SK-N-SH (cell line): ENCODE measurements at regions not wholly inside any gene's neighbourhood (a gene's known extent, or its start where the extent isn't known, plus 50 kb on each side); places are given as distances from the start of the nearest gene placed in this dataset.
"Not testable (repeated sequence)": the region's sequence is repeated elsewhere in the genome, so short reads cannot be mapped to it uniquely, and the experiment has no call there.

Experiments used
- CTCF ChIA-PET: fragments of 300-600, 350-600 bp; formaldehyde crosslinking; extraction: SDS; loops from one replicate; lab custom pipeline; 2021; lab: Yijun Ruan, JAX
- POLR2A ChIA-PET: fragments of 350-600 bp; sonication (Branson Sonifier 250); formaldehyde crosslinking; extraction: SDS; loops from one replicate; lab custom pipeline; 2020; ENCODE audit warnings: antibody characterized with exemption, inconsistent platforms; lab: Yijun Ruan, JAX
- DNase-seq: peaks from one replicate; pipeline ENCODE4 v3.0.0; 2012
- H2AFZ ChIP-seq: fragments of 200-600 bp; sonication (generic); 2 replicates; pipeline ENCODE4 v1.8.1; 2016; ENCODE audit warnings: antibody characterized with exemption, mild to moderate bottlenecking, low read depth
- H3F3A ChIP-seq: fragments of 200-600 bp; sonication (generic); replicated peaks from 2 replicates; pipeline ENCODE3; 2016; ENCODE audit warnings: antibody characterized with exemption, mild to moderate bottlenecking; ENCODE audit not compliant: insufficient read depth
- H3K27ac ChIP-seq, 2 experiments: fragments of 200-500 bp in 1 of 2; fragments of 200-600 bp in 1 of 2; sonication (Bioruptor generic) in 1 of 2; sonication (generic), shearing (Covaris generic) in 1 of 2; 2 replicates each; pipeline versions ENCODE4 v1.5.1 to v1.6.1; 2014 to 2016; ENCODE audit warnings: low read depth in 2 of 2, inconsistent platforms in 1 of 2, low read length in 1 of 2, mild to moderate bottlenecking in 1 of 2, mixed read lengths in 1 of 2
- H3K27me3 ChIP-seq: fragments of 200-600 bp; sonication (generic), shearing (Covaris generic); 2 replicates; pipeline ENCODE4 v1.6.1; 2016; ENCODE audit warnings: mixed run types; ENCODE audit not compliant: insufficient read depth
- H3K36me3 ChIP-seq, 2 experiments: fragments of 200-500 bp in 1 of 2; fragments of 200-600 bp in 1 of 2; sonication (Bioruptor generic) in 1 of 2; sonication (generic) in 1 of 2; replicated peaks in 1 of 2; 2 replicates each; pipeline versions ENCODE3 to v1.5.1; 2014 to 2016; ENCODE audit warnings: low read length in 1 of 2, mild to moderate bottlenecking in 1 of 2; ENCODE audit not compliant: insufficient read depth in 2 of 2, control insufficient read depth in 1 of 2
- H3K4me1 ChIP-seq, 2 experiments: fragments of 200-500 bp in 1 of 2; fragments of 200-600 bp in 1 of 2; sonication (Bioruptor generic) in 1 of 2; sonication (generic), shearing (Covaris generic) in 1 of 2; 2 replicates each; pipeline versions ENCODE4 v1.5.1 to v1.6.1; 2014 to 2016; ENCODE audit warnings: low read depth in 1 of 2, low read length in 1 of 2, mixed run types in 1 of 2; ENCODE audit not compliant: insufficient read depth in 2 of 2, control insufficient read depth in 1 of 2
- H3K4me2 ChIP-seq: fragments of 200-600 bp; sonication (generic), shearing (Covaris generic); 2 replicates; pipeline ENCODE4 v1.6.1; 2017; ENCODE audit warnings: mixed run types
- H3K4me3 ChIP-seq, 2 experiments: fragments of 200-500 bp in 1 of 2; fragments of 200-600 bp in 1 of 2; sonication (Bioruptor generic) in 1 of 2; sonication (generic), shearing (Covaris generic) in 1 of 2; 2 replicates each; pipeline versions ENCODE4 v1.5.1 to v1.8.1; 2014 to 2016; ENCODE audit warnings: low read depth in 2 of 2, inconsistent platforms in 1 of 2, low read length in 1 of 2, mild to moderate bottlenecking in 1 of 2, mixed read lengths in 1 of 2, moderate library complexity in 1 of 2
- H3K79me2 ChIP-seq: fragments of 200-600 bp; sonication (generic); 2 replicates; pipeline ENCODE4 v1.8.1; 2017; ENCODE audit warnings: mild to moderate bottlenecking; ENCODE audit not compliant: insufficient read depth
- H3K9ac ChIP-seq: fragments of 200-600 bp; sonication (generic); 2 replicates; pipeline ENCODE4 v1.6.1; 2017; ENCODE audit warnings: mixed run types
- H3K9me2 ChIP-seq: fragments of 200-600 bp; sonication (generic); 2 replicates; pipeline ENCODE4 v1.6.1; 2017; ENCODE audit warnings: mixed run types
- H3K9me3 ChIP-seq: fragments of 200-600 bp; sonication (generic); 2 replicates; pipeline ENCODE4 v1.6.1; 2017; ENCODE audit warnings: mixed run types, mild to moderate bottlenecking, moderate library complexity
- H4K20me1 ChIP-seq: fragments of 200-600 bp; sonication (generic); 2 replicates; pipeline ENCODE4 v1.6.1; 2017; ENCODE audit warnings: mild to moderate bottlenecking, mixed run types; ENCODE audit not compliant: insufficient read depth
- CHD2 ChIP-seq: fragments of 150-350 bp; IDR thresholded peaks from 2 replicates; pipeline ENCODE4 v1.6.1; 2018; ENCODE audit warnings: low read length; ENCODE audit not compliant: partially characterized antibody
- FOSL2 ChIP-seq: IDR thresholded peaks from 2 replicates; pipeline ENCODE4 v1.4.0; 2012; ENCODE audit warnings: low read depth, mild to moderate bottlenecking, moderate library complexity, borderline replicate concordance
- FOXJ3 ChIP-seq: sonication (generic); formaldehyde crosslinking; IDR thresholded peaks from 2 replicates; pipeline ENCODE4 v1.5.1; 2020; ENCODE audit warnings: mild to moderate bottlenecking, missing genetic modification reagents
- FOXM1 ChIP-seq: IDR thresholded peaks from 2 replicates; pipeline ENCODE4 v1.4.0; 2012; ENCODE audit warnings: low read depth, mild to moderate bottlenecking
- NFIC ChIP-seq: IDR thresholded peaks from 2 replicates; pipeline ENCODE4 v1.4.0; 2012; ENCODE audit warnings: borderline replicate concordance
- PBX3 ChIP-seq: IDR thresholded peaks from 2 replicates; pipeline ENCODE4; 2012
- POLR2AphosphoS5 ChIP-seq: IDR thresholded peaks from 2 replicates; pipeline ENCODE4 v1.6.1; 2012; ENCODE audit warnings: low read depth, low read length
- SIN3A ChIP-seq: IDR thresholded peaks from 2 replicates; pipeline ENCODE4 v1.6.1; 2012; ENCODE audit warnings: low read depth, mild to moderate bottlenecking, low read length, moderate library complexity, borderline replicate concordance
- TAF1 ChIP-seq: IDR thresholded peaks from 2 replicates; pipeline ENCODE4 v1.6.1; 2012; ENCODE audit warnings: low read depth, mild to moderate bottlenecking, low read length, moderate library complexity, borderline replicate concordance
- YY1 ChIP-seq: IDR thresholded peaks from 2 replicates; pipeline ENCODE4 v1.4.0; 2012; ENCODE audit warnings: low read depth, mild to moderate bottlenecking
- WGBS: methylation state at CpG from one replicate; pipeline ENCODE4 v1.1.6; 2017; ENCODE audit warnings: low lambda C conversion rate; 5-methylcytosine and 5-hydroxymethylcytosine counted together
- TF ChIP-seq, protein P1 (sequence below): IDR thresholded peaks from 2 replicates; pipeline ENCODE4 v1.6.1; 2012; ENCODE audit warnings: mild to moderate bottlenecking, low read depth, low read length, moderate library complexity
- TF ChIP-seq, protein P2 (sequence below): fragments of 150-350 bp; IDR thresholded peaks from 2 replicates; pipeline ENCODE4 v1.6.1; 2017; ENCODE audit warnings: antibody characterized with exemption, low read length, low read depth, borderline replicate concordance

DNA sequence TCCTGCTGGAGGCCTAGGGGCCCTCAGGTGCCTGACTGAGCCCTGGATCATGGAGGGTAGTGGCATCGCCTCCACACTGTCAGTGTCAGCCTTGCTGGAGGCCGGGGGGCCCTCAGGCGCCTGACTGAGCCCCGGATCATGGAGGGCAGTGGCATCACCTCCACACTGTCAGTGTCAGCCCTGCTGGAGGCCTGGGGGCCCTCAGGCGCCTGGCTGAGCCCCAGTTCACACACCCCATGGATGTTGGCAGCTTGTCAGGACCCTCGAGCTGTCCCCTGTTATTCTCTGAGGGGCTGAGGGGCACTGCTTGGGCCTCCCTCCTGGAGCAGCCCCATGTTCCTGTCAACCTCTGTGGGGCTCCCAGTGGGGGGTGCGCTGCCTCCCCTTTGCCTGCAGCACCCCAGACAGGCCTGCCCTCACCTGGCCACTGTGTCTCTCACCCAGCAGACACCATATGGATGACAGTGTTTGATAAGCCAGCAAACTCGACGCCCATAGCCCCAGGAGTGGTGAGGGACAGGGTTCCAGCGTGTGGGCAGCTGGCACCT is 197.6 kb downstream of the LIPI start:
- H3K4me1 ChIP-seq = no peaks in the 10 kb centered on the region
- H3F3A ChIP-seq = no peaks in the 10 kb centered on the region
- ChIA-PET CTCF (no interaction called here), POLR2A (no interaction called here)
- H2AFZ ChIP-seq = no peak overlapping the region
- no peak for DNase-seq
- WGBS = 51% methylated on average over 4 of the region's 10 CpGs
- H3K27ac ChIP-seq = no peak overlapping the region
- no peaks in the 10 kb centered on the region for H4K20me1 ChIP-seq
- TF ChIP-seq TAF1 (no peak), CHD2 (no peak), SIN3A (no peak), NFIC (no peak), PBX3 (no peak), FOXJ3 (CRISPR knock-in tag) (no peak), YY1 (no peak)
- TF ChIP-seq, protein P1, sequence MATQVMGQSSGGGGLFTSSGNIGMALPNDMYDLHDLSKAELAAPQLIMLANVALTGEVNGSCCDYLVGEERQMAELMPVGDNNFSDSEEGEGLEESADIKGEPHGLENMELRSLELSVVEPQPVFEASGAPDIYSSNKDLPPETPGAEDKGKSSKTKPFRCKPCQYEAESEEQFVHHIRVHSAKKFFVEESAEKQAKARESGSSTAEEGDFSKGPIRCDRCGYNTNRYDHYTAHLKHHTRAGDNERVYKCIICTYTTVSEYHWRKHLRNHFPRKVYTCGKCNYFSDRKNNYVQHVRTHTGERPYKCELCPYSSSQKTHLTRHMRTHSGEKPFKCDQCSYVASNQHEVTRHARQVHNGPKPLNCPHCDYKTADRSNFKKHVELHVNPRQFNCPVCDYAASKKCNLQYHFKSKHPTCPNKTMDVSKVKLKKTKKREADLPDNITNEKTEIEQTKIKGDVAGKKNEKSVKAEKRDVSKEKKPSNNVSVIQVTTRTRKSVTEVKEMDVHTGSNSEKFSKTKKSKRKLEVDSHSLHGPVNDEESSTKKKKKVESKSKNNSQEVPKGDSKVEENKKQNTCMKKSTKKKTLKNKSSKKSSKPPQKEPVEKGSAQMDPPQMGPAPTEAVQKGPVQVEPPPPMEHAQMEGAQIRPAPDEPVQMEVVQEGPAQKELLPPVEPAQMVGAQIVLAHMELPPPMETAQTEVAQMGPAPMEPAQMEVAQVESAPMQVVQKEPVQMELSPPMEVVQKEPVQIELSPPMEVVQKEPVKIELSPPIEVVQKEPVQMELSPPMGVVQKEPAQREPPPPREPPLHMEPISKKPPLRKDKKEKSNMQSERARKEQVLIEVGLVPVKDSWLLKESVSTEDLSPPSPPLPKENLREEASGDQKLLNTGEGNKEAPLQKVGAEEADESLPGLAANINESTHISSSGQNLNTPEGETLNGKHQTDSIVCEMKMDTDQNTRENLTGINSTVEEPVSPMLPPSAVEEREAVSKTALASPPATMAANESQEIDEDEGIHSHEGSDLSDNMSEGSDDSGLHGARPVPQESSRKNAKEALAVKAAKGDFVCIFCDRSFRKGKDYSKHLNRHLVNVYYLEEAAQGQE = no peak
- TF ChIP-seq, protein P2, sequence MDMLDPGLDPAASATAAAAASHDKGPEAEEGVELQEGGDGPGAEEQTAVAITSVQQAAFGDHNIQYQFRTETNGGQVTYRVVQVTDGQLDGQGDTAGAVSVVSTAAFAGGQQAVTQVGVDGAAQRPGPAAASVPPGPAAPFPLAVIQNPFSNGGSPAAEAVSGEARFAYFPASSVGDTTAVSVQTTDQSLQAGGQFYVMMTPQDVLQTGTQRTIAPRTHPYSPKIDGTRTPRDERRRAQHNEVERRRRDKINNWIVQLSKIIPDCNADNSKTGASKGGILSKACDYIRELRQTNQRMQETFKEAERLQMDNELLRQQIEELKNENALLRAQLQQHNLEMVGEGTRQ = no peak
- no peaks in the 10 kb centered on the region for H3K9me3 ChIP-seq
- H3K27me3 ChIP-seq = no peaks in the 10 kb centered on the region
- no peaks in the 10 kb centered on the region for H3K9me2 ChIP-seq
- no peaks in the 10 kb centered on the region for H3K79me2 ChIP-seq
- H3K4me2 ChIP-seq = no peak overlapping the region
- no peak overlapping the region for H3K9ac ChIP-seq
- H3K4me3 ChIP-seq = no peak overlapping the region
- H3K36me3 ChIP-seq = no peaks in the 10 kb centered on the region

DNA sequence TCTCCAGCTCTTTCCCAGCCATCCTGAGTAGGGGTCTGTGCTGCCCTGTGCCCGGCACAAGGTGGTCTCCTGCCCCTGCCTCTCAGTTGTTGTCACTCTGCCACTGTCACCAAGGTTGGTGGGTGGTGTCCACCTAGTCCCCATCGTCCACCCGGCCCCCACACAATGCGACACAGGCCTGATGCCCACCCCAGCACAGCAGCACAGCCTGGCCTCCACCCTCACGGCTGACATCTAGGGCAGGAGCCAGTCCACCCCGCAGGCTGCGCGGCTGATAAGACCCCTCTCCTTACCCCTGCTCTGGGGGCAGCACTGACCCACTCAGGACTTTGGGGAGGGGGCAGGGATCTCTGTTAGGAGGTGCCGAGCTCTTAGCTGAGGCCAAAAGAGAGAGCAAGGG is 198.3 kb downstream of the LIPI start:
- TF ChIP-seq FOSL2 (no peak), POLR2AphosphoS5 (no peak), FOXM1 (no peak)
- TF ChIP-seq, all 33 proteins: peak for 0
- H2AFZ ChIP-seq = no peak overlapping the region
- H3F3A ChIP-seq = no peaks in the 10 kb centered on the region
- H3K27ac ChIP-seq = no peak overlapping the region
- H4K20me1 ChIP-seq = no peaks in the 10 kb centered on the region
- H3K79me2 ChIP-seq = no peaks in the 10 kb centered on the region
- no peak overlapping the region for H3K9ac ChIP-seq
- ChIA-PET POLR2A (no interaction called here), CTCF (no interaction called here)
- no peaks in the 10 kb centered on the region for H3K9me3 ChIP-seq
- H3K36me3 ChIP-seq = no peaks in the 10 kb centered on the region
- WGBS = 62% methylated on average over 4 of the region's 9 CpGs
- H3K4me3 ChIP-seq = no peak overlapping the region
- no peaks in the 10 kb centered on the region for H3K27me3 ChIP-seq
- no peak overlapping the region for H3K4me2 ChIP-seq
- H3K4me1 ChIP-seq = no peaks in the 10 kb centered on the region
- no peaks in the 10 kb centered on the region for H3K9me2 ChIP-seq
- DNase-seq = no peak

DNA sequence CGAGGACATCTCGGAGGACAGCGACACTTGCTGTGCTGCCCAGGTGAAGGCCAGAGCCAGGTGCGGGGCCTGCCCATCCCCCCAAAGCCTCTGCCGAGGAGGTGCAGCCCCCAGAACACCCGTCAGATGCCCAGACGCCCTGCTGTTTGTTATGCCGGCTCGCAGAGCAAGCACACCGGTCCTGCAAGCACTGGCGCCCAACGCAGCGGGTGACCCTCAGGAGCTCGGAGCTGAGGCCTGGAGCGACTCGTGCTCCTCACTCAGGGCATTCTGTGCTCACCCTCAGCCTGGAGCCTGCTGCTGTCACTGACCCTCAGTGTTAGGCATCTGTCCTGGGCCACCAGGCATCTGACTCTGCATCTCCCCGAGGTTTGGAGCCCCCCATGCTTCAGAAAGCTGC is 199.0 kb downstream of the LIPI start:
- POLR2A ChIA-PET, DNase-seq, H3F3A ChIP-seq, H3K9ac ChIP-seq, H3K27me3 ChIP-seq, H4K20me1 ChIP-seq, H2AFZ ChIP-seq, H3K4me2 ChIP-seq, H3K27ac ChIP-seq, H3K9me3 ChIP-seq, H3K4me3 ChIP-seq, H3K36me3 ChIP-seq, H3K4me1 ChIP-seq, H3K9me2 ChIP-seq, H3K79me2 ChIP-seq, CTCF ChIA-PET: not testable (repeated sequence)
- 58% methylated on average over 9 of the region's 17 CpGs for WGBS

DNA sequence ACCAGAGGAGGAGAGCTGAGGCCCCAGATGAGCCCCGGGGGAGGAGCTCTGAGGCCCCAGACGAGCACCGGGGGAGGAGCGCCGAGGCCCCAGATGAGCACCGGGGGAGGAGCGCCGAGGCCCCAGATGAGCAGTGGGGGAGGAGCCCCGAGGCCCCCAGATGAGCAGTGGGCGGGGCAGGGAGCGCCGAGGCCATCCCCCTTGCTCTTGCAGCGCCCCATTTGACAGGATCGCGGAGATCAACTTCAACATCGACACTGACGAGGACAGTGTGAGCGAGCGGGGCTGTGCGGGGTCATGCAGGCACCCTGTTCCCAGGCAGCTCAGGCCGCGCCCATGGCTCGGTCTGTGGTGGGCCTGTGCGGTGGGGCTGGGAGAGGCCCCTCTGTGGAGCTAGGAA is 199.6 kb downstream of the LIPI start:
- CTCF ChIA-PET, H3K9ac ChIP-seq, H3K4me1 ChIP-seq, H3K4me3 ChIP-seq, H3K4me2 ChIP-seq, POLR2A ChIA-PET, H3K9me3 ChIP-seq, H3K36me3 ChIP-seq, DNase-seq, H4K20me1 ChIP-seq, H3K27ac ChIP-seq, H2AFZ ChIP-seq, H3F3A ChIP-seq, H3K9me2 ChIP-seq, H3K27me3 ChIP-seq, H3K79me2 ChIP-seq: not testable (repeated sequence)
- WGBS = 47% methylated on average over 2 of the region's 24 CpGs
